Adrenal gland (tissue), 9 donors: ENCODE measurements at regions not wholly inside any gene's neighbourhood (a gene's known extent, or its start where the extent isn't known, plus 50 kb on each side); places are given as distances from the start of the nearest gene placed in this dataset.

Experiments used
- DNase-seq, 7 donors: peaks; one replicate each; pipeline ENCODE4 v3.0.0-alpha.2; 2019 to 2020
- H3K27ac ChIP-seq, 5 donors: fragments of 200-600 bp; sonication (generic) in 4 of 5; 1 replicate in 3 of 5; 2 replicates in 2 of 5; pipeline versions ENCODE4 v1.5.1 to v1.8.0; 2016 to 2020; ENCODE audit warnings: mild to moderate bottlenecking in 1 of 5
- H3K27me3 ChIP-seq: fragments of 200-600 bp; 2 replicates; pipeline ENCODE4 v1.8.0; 2021
- H3K36me3 ChIP-seq, 2 donors: fragments of 200-600 bp; replicated peaks in 1 of 2; 1 replicate in 1 of 2; 2 replicates in 1 of 2; pipeline versions ENCODE4 v1.5.1 to v1.8.0; 2018 to 2022
- H3K4me1 ChIP-seq, 2 donors: fragments of 200-600 bp; replicated peaks in 1 of 2; 1 replicate in 1 of 2; 2 replicates in 1 of 2; pipeline versions ENCODE4 v1.5.1 to v1.8.0; 2018 to 2021
- H3K4me3 ChIP-seq, 4 donors: fragments of 200-600 bp; sonication (generic) in 3 of 4; one replicate each; pipeline ENCODE4 v1.5.1; 2016 to 2018
- H3K9me3 ChIP-seq, 3 donors: fragments of 200-600 bp; sonication (generic) in 1 of 3; replicated peaks in 1 of 3; 1 replicate in 2 of 3; 2 replicates in 1 of 3; pipeline versions ENCODE4 v1.5.1 to v1.8.0; 2016 to 2021
- CTCF ChIP-seq, 6 experiments: fragments of 450-650 bp in 4 of 6; fragments of 200-600 bp in 2 of 6; sonication (generic) in 1 of 6; IDR thresholded peaks; 1 replicate in 5 of 6; 2 replicates in 1 of 6; pipeline versions ENCODE4 v1.5.1 to v1.8.0; 2016 to 2021; ENCODE audit warnings: antibody characterized with exemption in 6 of 6, mild to moderate bottlenecking in 2 of 6, moderate library complexity in 1 of 6
- POLR2A ChIP-seq, 2 donors: fragments of 450-650 bp; IDR thresholded peaks; one replicate each; pipeline ENCODE4 v1.6.1; 2017; ENCODE audit warnings: antibody characterized with exemption in 2 of 2, mild to moderate bottlenecking in 2 of 2, moderate library complexity in 1 of 2
- WGBS, 4 donors: extraction: QIAGEN DNeasy Blood & Tissue Kit in 2 of 4; methylation state at CpG; one replicate each; pipeline versions ENCODE4 v1.1.5 to v1.1.7; 2013 to 2017; 5-methylcytosine and 5-hydroxymethylcytosine counted together
- intact Hi-C, 2 donors: fragments of 100-400 bp; cut with DNase I; formaldehyde crosslinking; loops; one replicate each; pipeline versions ENCODE4 v1.14.1 to v1.15.0; 2022 to 2023
- donor health status: healthy with polysubstance abuse.
- donor health status: Bipolar disorder and iron deficiency.
- donor health status: DM: yes; HTN: yes; CAD: no.
- donor health status: DM: no; HTN: no; CAD: no.
- donor health status: DM: no; HTN: no; CAD: no.

GRCh38 chr5:2556375-2556966 lies 195.0 kb downstream of the IRX2 start:
- Histone ChIP-seq H3K9me3 (no peaks in the 10 kb centered on the region), H3K36me3 (no peaks in the 10 kb centered on the region), H3K27me3 (no peaks in the 10 kb centered on the region), H3K4me1 (no peaks in the 10 kb centered on the region), H3K4me3 (no peak overlapping the region), H3K27ac (no peak overlapping the region)
- 74 to 86% (median 81%) methylated on average over 4 to 10 of the region's 10 CpGs for WGBS, 4 donors
- intact Hi-C loops: no loop called here
- DNase-seq: no peak
- TF ChIP-seq CTCF (IDR thresholded peaks at IDR 0.05): no peak
- no peak for TF ChIP-seq POLR2A (IDR thresholded peaks at IDR 0.05)

DNA sequence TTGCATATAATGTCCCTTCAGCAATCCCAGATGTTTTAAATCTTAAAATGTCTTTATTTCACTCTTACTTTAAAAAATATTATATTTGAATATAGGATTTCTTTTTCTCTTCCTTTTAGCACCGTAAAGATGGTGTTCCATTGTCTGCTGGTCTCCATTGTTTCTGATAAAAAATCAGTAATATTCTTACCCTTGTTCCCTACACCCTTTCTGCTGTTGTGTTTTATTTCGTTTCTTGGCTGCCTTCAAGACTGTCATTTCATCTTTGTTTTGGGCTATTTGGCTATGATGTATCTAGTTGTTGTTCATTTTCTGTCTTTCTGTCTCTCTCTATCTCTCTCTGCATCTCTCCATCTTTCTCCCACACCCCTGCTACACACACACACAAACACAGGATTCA lies 197.9 kb downstream of the IRX2 start:
- intact Hi-C loops: no loop called here
- TF ChIP-seq POLR2A (IDR thresholded peaks at IDR 0.05) (no peak), CTCF (IDR thresholded peaks at IDR 0.05) (no peak)
- WGBS, 4 donors: 66 to 72% (median 68%) methylated on average over 2 of the region's 2 CpGs
- DNase-seq: no peak
- H3K9me3 ChIP-seq: no peaks in the 10 kb centered on the region
- no peak overlapping the region for H3K27ac ChIP-seq
- H3K36me3 ChIP-seq: no peaks in the 10 kb centered on the region
- H3K4me3 ChIP-seq: no peak overlapping the region
- no peaks in the 10 kb centered on the region for H3K27me3 ChIP-seq
- no peaks in the 10 kb centered on the region for H3K4me1 ChIP-seq

DNA sequence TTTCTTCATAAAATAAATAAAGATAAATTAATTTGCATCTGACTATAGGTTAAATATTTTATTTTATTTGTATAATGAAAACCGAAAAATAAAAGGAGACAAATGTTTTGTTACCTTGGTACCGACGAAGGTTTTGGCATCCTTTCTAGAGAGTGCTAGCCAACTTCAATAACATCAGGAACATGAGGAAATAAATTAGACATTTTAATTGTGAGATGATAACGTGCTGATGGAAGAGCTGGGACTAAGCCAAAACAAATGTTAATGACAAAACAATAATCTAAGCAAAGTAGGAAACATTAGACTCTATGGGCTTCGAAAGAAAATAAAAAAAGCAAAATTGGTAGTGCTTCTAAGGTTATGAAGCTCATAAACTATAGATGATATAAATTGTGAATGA lies 201.0 kb downstream of the IRX2 start:
- intact Hi-C loops: no loop called here
- Histone ChIP-seq H3K36me3 (no peaks in the 10 kb centered on the region), H3K4me3 (no peak overlapping the region), H3K27ac (no peak overlapping the region), H3K9me3 (no peaks in the 10 kb centered on the region), H3K4me1 (no peaks in the 10 kb centered on the region), H3K27me3 (no peaks in the 10 kb centered on the region)
- no peak for DNase-seq
- WGBS, 4 donors: 35 to 46% (median 39%) methylated on average over 5 of the region's 5 CpGs
- TF ChIP-seq POLR2A (IDR thresholded peaks at IDR 0.05) (no peak), CTCF (IDR thresholded peaks at IDR 0.05) (no peak)

GRCh38 chr5:2549900-2550299 lies 201.6 kb downstream of the IRX2 start:
- Histone ChIP-seq H3K36me3 (no peaks in the 10 kb centered on the region), H3K27ac (no peak overlapping the region), H3K9me3 (no peaks in the 10 kb centered on the region), H3K27me3 (no peaks in the 10 kb centered on the region), H3K4me1 (no peaks in the 10 kb centered on the region), H3K4me3 (no peak overlapping the region)
- intact Hi-C loops: no loop called here
- no peak for TF ChIP-seq POLR2A (IDR thresholded peaks at IDR 0.05)
- TF ChIP-seq CTCF (IDR thresholded peaks at IDR 0.05): no peak
- WGBS, 4 donors: 55 to 61% (median 57%) methylated on average over 7 of the region's 7 CpGs
- DNase-seq: no peak
